CD4-positive, alpha-beta T cell (primary cell): ENCODE measurements at regions not wholly inside any gene's neighbourhood (a gene's known extent, or its start where the extent isn't known, plus 50 kb on each side); places are given as distances from the start of the nearest gene placed in this dataset.

Experiments
- ATAC-seq: fragments of 200-7000 bp; cut with Tn5 transposase; one replicate; pipeline ENCODE4 v1.10.0; 2022; ENCODE audit warnings: mild to moderate bottlenecking; ENCODE audit not compliant: poor library complexity
- CTCF ChIA-PET: fragments of 350-600 bp; sonication (Branson Sonifier 250); formaldehyde crosslinking; loops from one replicate; lab custom pipeline; 2021; ENCODE audit warnings: antibody characterized with exemption, inconsistent platforms; lab: Charles Lee
- POLR2A ChIA-PET: fragments of 350-600 bp; sonication (Branson Sonifier 250); formaldehyde crosslinking; loops from one replicate; lab custom pipeline; 2021; ENCODE audit warnings: antibody characterized with exemption, inconsistent platforms; lab: Charles Lee
- DNase-seq, 14 experiments: peaks; one replicate each; pipeline ENCODE4 v3.0.0-alpha.2; 2013 to 2020; ENCODE audit warnings: mixed read lengths in 2 of 14
- H3K27ac ChIP-seq, 2 donors: one replicate each; pipeline versions ENCODE4 v1.5.1 to v1.7.0; 2013; ENCODE audit warnings: low read length in 2 of 2, low read depth in 1 of 2, mild to moderate bottlenecking in 1 of 2
- H3K27me3 ChIP-seq, 2 experiments: 1 replicate in 1 of 2; 2 replicates in 1 of 2; pipeline versions ENCODE4 v1.6.1 to v1.7.0; 2013; ENCODE audit warnings: low read length in 2 of 2, control low read depth in 1 of 2, mild to moderate bottlenecking in 1 of 2, moderate library complexity in 1 of 2; ENCODE audit not compliant: insufficient read depth in 2 of 2, control insufficient read depth in 1 of 2
- H3K36me3 ChIP-seq: one replicate; pipeline ENCODE4 v1.6.1; 2013; ENCODE audit warnings: low read length, control low read depth; ENCODE audit not compliant: insufficient read depth
- H3K4me1 ChIP-seq: one replicate; pipeline ENCODE4 v1.6.1; 2013; ENCODE audit warnings: low read length, control low read depth; ENCODE audit not compliant: insufficient read depth
- H3K4me3 ChIP-seq: one replicate; pipeline ENCODE4 v1.5.1; 2013; ENCODE audit warnings: mild to moderate bottlenecking, low read length, moderate library complexity
- H3K9me3 ChIP-seq, 2 experiments: 1 replicate in 1 of 2; 2 replicates in 1 of 2; pipeline versions ENCODE4 v1.6.1 to v1.7.0; 2013; ENCODE audit warnings: low read length in 2 of 2, mild to moderate bottlenecking in 2 of 2, control low read depth in 1 of 2, moderate library complexity in 1 of 2; ENCODE audit not compliant: control insufficient read depth in 1 of 2, insufficient read depth in 1 of 2
- H3K27ac Mint-ChIP-seq: one replicate; pipeline ENCODE4 v1.8.0; 2020; ENCODE audit warnings: mixed read lengths
- H3K27me3 Mint-ChIP-seq: one replicate; pipeline ENCODE4 v1.8.0; 2021; ENCODE audit warnings: mixed read lengths
- H3K36me3 Mint-ChIP-seq: one replicate; pipeline ENCODE4 v1.8.0; 2021; ENCODE audit warnings: low read depth, mixed read lengths
- H3K4me1 Mint-ChIP-seq: one replicate; pipeline ENCODE4 v1.8.0; 2021; ENCODE audit warnings: low read depth, mixed read lengths
- H3K4me3 Mint-ChIP-seq: one replicate; pipeline ENCODE4 v1.8.0; 2020; ENCODE audit warnings: mild to moderate bottlenecking, mixed read lengths
- H3K9me3 Mint-ChIP-seq: one replicate; pipeline ENCODE4 v1.8.0; 2020; ENCODE audit warnings: mixed read lengths
- intact Hi-C, 2 experiments: fragments of 100-400 bp; cut with DNase I in 1 of 2; cut with micrococcal nuclease in 1 of 2; formaldehyde crosslinking; loops; one replicate each; pipeline versions ENCODE4 v1.15.1 to v1.9.0; 2023 to 2025; cut with DNase I, micrococcal nuclease
- TF ChIP-seq, protein P1 (sequence below): fragments of 200-600 bp; IDR thresholded peaks from one replicate; pipeline ENCODE4 v1.8.0; 2022; ENCODE audit warnings: antibody characterized with exemption, mild to moderate bottlenecking

DNA sequence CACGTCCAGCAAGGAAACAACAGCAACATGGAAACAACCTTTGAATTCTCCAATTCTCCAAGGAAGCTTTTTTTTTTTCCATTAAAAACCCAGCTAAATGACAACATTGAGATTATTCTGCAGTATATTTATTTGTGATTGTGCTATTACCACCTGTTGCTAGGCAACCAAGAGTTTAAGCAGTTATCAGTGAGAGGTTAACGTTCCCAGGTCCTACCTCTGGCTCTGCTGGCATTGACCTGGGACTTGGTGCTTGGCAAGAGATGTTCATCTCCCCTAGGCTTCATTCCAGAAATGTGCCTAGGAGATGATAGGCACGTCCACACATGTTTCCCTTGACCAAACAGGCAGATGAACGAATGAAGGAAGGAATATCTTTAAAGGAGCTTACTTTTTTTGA is 157.0 kb downstream of the TDRD15 start:
- Histone ChIP-seq H3K9me3 (peaks cover 0 to 7% of the 10 kb centered on the region in 2 experiments), H3K27ac (no peak overlapping the region), H3K4me3 (no peak overlapping the region), H3K27me3 (no peaks in the 10 kb centered on the region), H3K4me1 (no peaks in the 10 kb centered on the region), H3K36me3 (no peaks in the 10 kb centered on the region)
- ChIA-PET CTCF (no interaction called here), POLR2A (no interaction called here)
- intact Hi-C loops = no loop called here
- DNase-seq (no peak), ATAC-seq (no peak)
- no peaks in the 10 kb centered on the region for H3K4me1 Mint-ChIP-seq
- H3K36me3 Mint-ChIP-seq = no peaks in the 10 kb centered on the region
- H3K27ac Mint-ChIP-seq = no peak overlapping the region
- TF ChIP-seq, protein P1, sequence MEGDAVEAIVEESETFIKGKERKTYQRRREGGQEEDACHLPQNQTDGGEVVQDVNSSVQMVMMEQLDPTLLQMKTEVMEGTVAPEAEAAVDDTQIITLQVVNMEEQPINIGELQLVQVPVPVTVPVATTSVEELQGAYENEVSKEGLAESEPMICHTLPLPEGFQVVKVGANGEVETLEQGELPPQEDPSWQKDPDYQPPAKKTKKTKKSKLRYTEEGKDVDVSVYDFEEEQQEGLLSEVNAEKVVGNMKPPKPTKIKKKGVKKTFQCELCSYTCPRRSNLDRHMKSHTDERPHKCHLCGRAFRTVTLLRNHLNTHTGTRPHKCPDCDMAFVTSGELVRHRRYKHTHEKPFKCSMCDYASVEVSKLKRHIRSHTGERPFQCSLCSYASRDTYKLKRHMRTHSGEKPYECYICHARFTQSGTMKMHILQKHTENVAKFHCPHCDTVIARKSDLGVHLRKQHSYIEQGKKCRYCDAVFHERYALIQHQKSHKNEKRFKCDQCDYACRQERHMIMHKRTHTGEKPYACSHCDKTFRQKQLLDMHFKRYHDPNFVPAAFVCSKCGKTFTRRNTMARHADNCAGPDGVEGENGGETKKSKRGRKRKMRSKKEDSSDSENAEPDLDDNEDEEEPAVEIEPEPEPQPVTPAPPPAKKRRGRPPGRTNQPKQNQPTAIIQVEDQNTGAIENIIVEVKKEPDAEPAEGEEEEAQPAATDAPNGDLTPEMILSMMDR = no peak
- no peak overlapping the region for H3K4me3 Mint-ChIP-seq
- H3K9me3 Mint-ChIP-seq = no peaks in the 10 kb centered on the region
- no peaks in the 10 kb centered on the region for H3K27me3 Mint-ChIP-seq

GRCh38 chr2:21281384-21281783 is 157.6 kb downstream of the TDRD15 start:
- Histone ChIP-seq H3K36me3 (no peaks in the 10 kb centered on the region), H3K4me1 (no peaks in the 10 kb centered on the region), H3K27ac (no peak overlapping the region), H3K4me3 (no peak overlapping the region), H3K9me3 (peaks cover 0 to 3% of the 10 kb centered on the region in 2 experiments), H3K27me3 (no peaks in the 10 kb centered on the region)
- intact Hi-C loops = no loop called here
- no peak overlapping the region for H3K4me3 Mint-ChIP-seq
- ATAC-seq = no peak
- no peaks in the 10 kb centered on the region for H3K4me1 Mint-ChIP-seq
- H3K27ac Mint-ChIP-seq = no peak overlapping the region
- no peaks in the 10 kb centered on the region for H3K9me3 Mint-ChIP-seq
- H3K36me3 Mint-ChIP-seq = no peaks in the 10 kb centered on the region
- DNase-seq = no peak
- no peaks in the 10 kb centered on the region for H3K27me3 Mint-ChIP-seq
- POLR2A ChIA-PET = no interaction called here
- CTCF ChIA-PET = no interaction called here
- TF ChIP-seq, protein P1 = no peak

DNA sequence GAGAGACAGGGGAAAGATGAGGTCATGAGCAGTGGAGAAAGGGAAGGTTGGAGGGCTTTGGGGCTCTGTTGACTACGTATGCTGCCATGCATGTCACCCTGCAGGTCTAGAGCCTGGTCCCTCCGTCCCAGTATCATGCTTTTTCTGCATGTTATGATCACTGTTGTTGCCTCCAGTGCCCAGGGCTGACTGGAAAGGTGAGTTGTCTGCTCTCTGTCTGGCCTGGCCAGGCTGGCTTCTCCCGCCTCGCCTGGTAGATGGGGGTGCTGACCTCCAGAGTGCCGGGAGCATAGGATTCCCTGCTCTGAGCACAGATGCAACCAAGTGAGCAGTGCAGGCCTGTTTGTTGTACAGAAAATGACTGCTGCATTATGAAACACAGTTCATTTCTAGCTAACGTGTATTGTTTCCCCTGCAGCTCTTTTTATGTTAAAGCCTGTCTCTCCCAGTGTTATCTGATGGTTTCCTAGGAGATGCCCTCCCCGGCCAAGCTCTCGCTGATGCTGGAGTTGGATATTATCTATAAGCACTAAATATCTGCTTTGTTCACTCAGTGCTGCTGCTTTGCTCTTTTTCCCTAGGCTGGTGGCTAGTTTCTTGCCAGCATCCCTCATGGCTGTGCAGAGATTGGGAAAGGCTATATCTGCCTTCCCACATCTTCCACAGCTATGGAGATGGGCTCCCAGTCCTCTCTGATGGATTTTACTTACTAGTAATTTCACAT is 158.2 kb downstream of the TDRD15 start:
- Histone ChIP-seq H3K36me3 (no peaks in the 10 kb centered on the region), H3K4me1 (no peaks in the 10 kb centered on the region), H3K4me3 (no peak overlapping the region), H3K9me3 (peaks cover 0 to 3% of the 10 kb centered on the region in 2 experiments), H3K27ac (no peak overlapping the region), H3K27me3 (no peaks in the 10 kb centered on the region)
- ChIA-PET POLR2A (no interaction called here), CTCF (no interaction called here)
- TF ChIP-seq, protein P1 = no peak
- H3K27me3 Mint-ChIP-seq = no peaks in the 10 kb centered on the region
- ATAC-seq = no peak
- H3K4me1 Mint-ChIP-seq = no peaks in the 10 kb centered on the region
- intact Hi-C loops = no loop called here
- H3K4me3 Mint-ChIP-seq = no peak overlapping the region
- no peaks in the 10 kb centered on the region for H3K36me3 Mint-ChIP-seq
- DNase-seq = no peak
- no peaks in the 10 kb centered on the region for H3K9me3 Mint-ChIP-seq
- no peak overlapping the region for H3K27ac Mint-ChIP-seq
